ENCODE measurements at regions not wholly inside any gene's neighbourhood (a gene's known extent, or its start where the extent isn't known, plus 50 kb on each side); places are given as distances from the start of the nearest gene placed in this dataset.

- no peak overlapping the region for H3K27ac ChIP-seq (ENCODE audit: low read depth in 1 of 2, low read length in 2 of 2)
- H3K36me3 ChIP-seq (ENCODE audit: control insufficient read depth in 4 of 4, insufficient read depth in 3 of 4, low read depth in 1 of 4, low read length in 3 of 4): no peaks in the 10 kb centered on the region
- H3K4me1 ChIP-seq (ENCODE audit: control insufficient read depth in 4 of 4, insufficient read depth in 4 of 4, low read length in 3 of 4): no peaks in the 10 kb centered on the region
- H3K27me3 ChIP-seq (ENCODE audit: control insufficient read depth in 4 of 4, insufficient read depth in 4 of 4, low read length in 3 of 4): no peaks in the 10 kb centered on the region
- DNase-seq (ENCODE audit: low spot score): no peak
- no peak overlapping the region for H3K4me3 ChIP-seq (ENCODE audit: low read depth in 1 of 3, low read length in 3 of 3)
- TF ChIP-seq ATF3 (IDR thresholded peaks at IDR 0.05) (no peak), RXRA (IDR thresholded peaks at IDR 0.05) (no peak), EGR1 (IDR thresholded peaks at IDR 0.05; ENCODE audit: low read depth in 2 of 2) (no peak), SP1 (IDR thresholded peaks at IDR 0.05) (no peak), JUND (IDR thresholded peaks at IDR 0.05) (no peak), YY1 (IDR thresholded peaks at IDR 0.05) (no peak), MAX (IDR thresholded peaks at IDR 0.05) (no peak), TAF1 (conservative IDR thresholded peaks at IDR 0.05) (no peak), RAD21 (IDR thresholded peaks at IDR 0.05) (no peak), ZBTB33 (IDR thresholded peaks at IDR 0.05) (no peak), HNF4A (conservative IDR thresholded peaks at IDR 0.05) (no peak), NR2F2 (IDR thresholded peaks at IDR 0.05) (no peak), REST (IDR thresholded peaks at IDR 0.05) (no peak), HNF4G (IDR thresholded peaks at IDR 0.05) (no peak), GABPA (IDR thresholded peaks at IDR 0.05 in 1 of 2, conservative IDR thresholded peaks at IDR 0.05 in 1 of 2) (no peak), FOXA2 (IDR thresholded peaks at IDR 0.05) (no peak), FOXA1 (IDR thresholded peaks at IDR 0.05) (no peak), CTCF (IDR thresholded peaks at IDR 0.05; ENCODE audit: low read depth, low read length, missing input control) (no peak)
- WGBS: 59% methylated on average over 4 of the region's 4 CpGs
- H3K9ac ChIP-seq (ENCODE audit: low read depth in 1 of 2, low read length in 2 of 2): no peak overlapping the region
- H3K9me3 ChIP-seq (ENCODE audit: control insufficient read depth in 4 of 4, low read length in 3 of 4): no peaks in the 10 kb centered on the region
Observed at GRCh38 chr1:29977550-29977949, 741.2 kb downstream of the PTPRU start.
